Smooth muscle cell (in vitro differentiated cells): ENCODE measurements at regions not wholly inside any gene's neighbourhood (a gene's known extent, or its start where the extent isn't known, plus 50 kb on each side); places are given as distances from the start of the nearest gene placed in this dataset.

Source experiments
- DNase-seq: peaks from one replicate; lab custom pipeline; 2025; ENCODE audit not compliant: unreplicated experiment; lab: John Stamatoyannopoulos, UW
- H2AFZ ChIP-seq: fragments of 200-600 bp; sonication (generic); 2 replicates; pipeline ENCODE4 v1.6.0; 2016; ENCODE audit warnings: antibody characterized with exemption, low read depth, mild to moderate bottlenecking
- H3F3A ChIP-seq: fragments of 200-600 bp; sonication (generic); 2 replicates; pipeline ENCODE4 v1.6.0; 2017; ENCODE audit warnings: antibody characterized with exemption, low read depth
- H3K27ac ChIP-seq: fragments of 200-600 bp; sonication (generic); 2 replicates; pipeline ENCODE4 v1.5.1; 2016; ENCODE audit warnings: low read depth, mild to moderate bottlenecking
- H3K27me3 ChIP-seq: fragments of 200-600 bp; sonication (generic); 2 replicates; pipeline ENCODE4 v1.6.1; 2016; ENCODE audit warnings: low read depth, mild to moderate bottlenecking
- H3K36me3 ChIP-seq: fragments of 200-600 bp; sonication (generic); 2 replicates; pipeline ENCODE4 v1.5.1; 2016; ENCODE audit warnings: low read depth
- H3K4me1 ChIP-seq: fragments of 200-600 bp; sonication (generic); 2 replicates; pipeline ENCODE4 v1.5.1; 2016; ENCODE audit warnings: low read depth
- H3K4me2 ChIP-seq: fragments of 200-600 bp; sonication (generic); 2 replicates; pipeline ENCODE4 v1.6.0; 2016; ENCODE audit warnings: mild to moderate bottlenecking
- H3K4me3 ChIP-seq: fragments of 200-600 bp; sonication (generic); 2 replicates; pipeline ENCODE4 v1.5.1; 2016; ENCODE audit warnings: mild to moderate bottlenecking
- H3K79me2 ChIP-seq: fragments of 200-600 bp; sonication (generic); 2 replicates; pipeline ENCODE4 v1.6.0; 2016; ENCODE audit warnings: low read depth, mild to moderate bottlenecking
- H3K9ac ChIP-seq: fragments of 200-600 bp; sonication (generic); 2 replicates; pipeline ENCODE4 v1.6.0; 2016; ENCODE audit warnings: low read depth
- H3K9me3 ChIP-seq: fragments of 200-600 bp; sonication (generic); replicated peaks from 2 replicates; pipeline ENCODE4 v1.5.1; 2016; ENCODE audit warnings: low read depth
- H4K20me1 ChIP-seq: fragments of 200-600 bp; sonication (generic); 2 replicates; pipeline ENCODE4 v1.6.0; 2016; ENCODE audit warnings: low read depth
- WGBS: methylation state at CpG from one replicate; pipeline ENCODE4 v1.1.7; 2016; ENCODE audit warnings: low lambda C conversion rate; 5-methylcytosine and 5-hydroxymethylcytosine counted together
- TF ChIP-seq, protein P1 (sequence below): fragments of 200-600 bp; sonication (generic); IDR thresholded peaks from 2 replicates; pipeline ENCODE4 v1.5.1; 2017; ENCODE audit warnings: borderline replicate concordance, mild to moderate bottlenecking, antibody characterized with exemption; ENCODE audit not compliant: insufficient read depth, poor library complexity, severe bottlenecking

- no peaks in the 10 kb centered on the region for H3K36me3 ChIP-seq
- TF ChIP-seq, protein P1, sequence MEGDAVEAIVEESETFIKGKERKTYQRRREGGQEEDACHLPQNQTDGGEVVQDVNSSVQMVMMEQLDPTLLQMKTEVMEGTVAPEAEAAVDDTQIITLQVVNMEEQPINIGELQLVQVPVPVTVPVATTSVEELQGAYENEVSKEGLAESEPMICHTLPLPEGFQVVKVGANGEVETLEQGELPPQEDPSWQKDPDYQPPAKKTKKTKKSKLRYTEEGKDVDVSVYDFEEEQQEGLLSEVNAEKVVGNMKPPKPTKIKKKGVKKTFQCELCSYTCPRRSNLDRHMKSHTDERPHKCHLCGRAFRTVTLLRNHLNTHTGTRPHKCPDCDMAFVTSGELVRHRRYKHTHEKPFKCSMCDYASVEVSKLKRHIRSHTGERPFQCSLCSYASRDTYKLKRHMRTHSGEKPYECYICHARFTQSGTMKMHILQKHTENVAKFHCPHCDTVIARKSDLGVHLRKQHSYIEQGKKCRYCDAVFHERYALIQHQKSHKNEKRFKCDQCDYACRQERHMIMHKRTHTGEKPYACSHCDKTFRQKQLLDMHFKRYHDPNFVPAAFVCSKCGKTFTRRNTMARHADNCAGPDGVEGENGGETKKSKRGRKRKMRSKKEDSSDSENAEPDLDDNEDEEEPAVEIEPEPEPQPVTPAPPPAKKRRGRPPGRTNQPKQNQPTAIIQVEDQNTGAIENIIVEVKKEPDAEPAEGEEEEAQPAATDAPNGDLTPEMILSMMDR: no peak
- DNase-seq: no peak
- no peak overlapping the region for H3K4me3 ChIP-seq
- no peaks in the 10 kb centered on the region for H4K20me1 ChIP-seq
- H3F3A ChIP-seq: no peaks in the 10 kb centered on the region
- no peaks in the 10 kb centered on the region for H3K27me3 ChIP-seq
- no peaks in the 10 kb centered on the region for H3K4me1 ChIP-seq
- no peaks in the 10 kb centered on the region for H3K79me2 ChIP-seq
- WGBS: 70% methylated on average over 3 of the region's 3 CpGs
- H3K27ac ChIP-seq: no peak overlapping the region
- H3K9me3 ChIP-seq: no peaks in the 10 kb centered on the region
- no peak overlapping the region for H3K4me2 ChIP-seq
- no peak overlapping the region for H3K9ac ChIP-seq
- no peak overlapping the region for H2AFZ ChIP-seq
Observed at GRCh38 chr14:86055512-86056075, 525.6 kb downstream of the FLRT2 start.

DNA sequence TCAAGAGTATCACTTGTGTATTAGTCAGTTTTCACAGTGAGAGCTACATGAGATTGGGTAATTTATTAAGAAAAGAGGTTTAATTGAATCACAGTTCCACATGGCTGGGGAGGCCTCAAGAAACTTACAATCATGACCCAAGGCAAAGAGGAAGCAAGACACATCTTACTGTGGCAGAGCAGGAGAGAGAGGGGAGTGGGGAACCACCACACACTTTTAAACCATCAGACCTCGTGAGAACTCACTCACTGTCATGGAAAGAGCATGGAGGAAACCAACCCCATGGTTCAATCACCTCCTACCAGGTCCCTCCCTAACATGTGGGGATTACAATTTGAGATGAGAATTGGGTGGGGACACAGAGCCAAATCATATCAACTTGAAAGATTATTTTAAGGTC is 522.9 kb downstream of the FLRT2 start:
- WGBS: 89% methylated on average over 1 of the region's 1 CpG
- no peaks in the 10 kb centered on the region for H4K20me1 ChIP-seq
- DNase-seq: no peak
- no peak overlapping the region for H3K27ac ChIP-seq
- no peaks in the 10 kb centered on the region for H3K36me3 ChIP-seq
- no peaks in the 10 kb centered on the region for H3F3A ChIP-seq
- H3K27me3 ChIP-seq: no peaks in the 10 kb centered on the region
- H3K9ac ChIP-seq: no peak overlapping the region
- TF ChIP-seq, protein P1: no peak
- H3K4me2 ChIP-seq: no peak overlapping the region
- H3K4me1 ChIP-seq: no peaks in the 10 kb centered on the region
- H3K4me3 ChIP-seq: no peak overlapping the region
- H2AFZ ChIP-seq: no peak overlapping the region
- no peaks in the 10 kb centered on the region for H3K9me3 ChIP-seq
- H3K79me2 ChIP-seq: no peaks in the 10 kb centered on the region

DNA sequence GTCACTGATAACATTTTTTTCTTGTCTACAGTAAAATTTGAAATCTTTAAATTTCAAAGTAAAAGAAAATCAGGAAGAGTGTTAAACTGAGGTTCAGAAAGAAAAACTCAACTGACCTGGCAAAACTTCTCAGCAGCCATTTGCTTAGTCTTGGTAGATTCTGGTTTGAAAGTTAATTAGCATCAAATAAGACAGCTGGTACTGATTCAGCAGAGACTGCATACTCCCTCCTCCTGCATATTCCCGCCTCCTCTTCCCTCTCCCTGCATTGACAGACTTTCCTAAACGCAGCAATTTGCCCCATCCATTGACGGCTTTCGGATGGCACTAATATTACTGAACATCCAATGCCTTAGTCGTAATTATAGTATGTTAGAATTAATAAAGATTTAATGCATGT is 520.8 kb downstream of the FLRT2 start:
- Histone ChIP-seq H3K79me2 (no peaks in the 10 kb centered on the region), H3K4me3 (no peak overlapping the region), H3K4me2 (no peak overlapping the region), H3K27ac (no peak overlapping the region), H3F3A (no peaks in the 10 kb centered on the region), H3K4me1 (no peaks in the 10 kb centered on the region), H3K36me3 (no peaks in the 10 kb centered on the region), H4K20me1 (no peaks in the 10 kb centered on the region), H3K27me3 (no peaks in the 10 kb centered on the region), H3K9ac (no peak overlapping the region), H3K9me3 (no peaks in the 10 kb centered on the region), H2AFZ (no peak overlapping the region)
- 86% methylated on average over 5 of the region's 5 CpGs for WGBS
- DNase-seq: no peak
- TF ChIP-seq, protein P1: no peak

- no peak overlapping the region for H3K4me2 ChIP-seq
- H3K9ac ChIP-seq: no peak overlapping the region
- TF ChIP-seq, protein P1: no peak
- no peak for DNase-seq
- no peaks in the 10 kb centered on the region for H3K27me3 ChIP-seq
- no peaks in the 10 kb centered on the region for H3K4me1 ChIP-seq
- no peaks in the 10 kb centered on the region for H3K79me2 ChIP-seq
- no peaks in the 10 kb centered on the region for H3F3A ChIP-seq
- WGBS: 78% methylated on average over 2 of the region's 2 CpGs
- H4K20me1 ChIP-seq: no peaks in the 10 kb centered on the region
- H3K27ac ChIP-seq: no peak overlapping the region
- H2AFZ ChIP-seq: no peak overlapping the region
- H3K9me3 ChIP-seq: no peaks in the 10 kb centered on the region
- H3K36me3 ChIP-seq: no peaks in the 10 kb centered on the region
- no peak overlapping the region for H3K4me3 ChIP-seq
Observed at GRCh38 chr14:86050072-86050683, 520.2 kb downstream of the FLRT2 start.
